LNCAP (cell line): ENCODE measurements at regions not wholly inside any gene's neighbourhood (a gene's known extent, or its start where the extent isn't known, plus 50 kb on each side); places are given as distances from the start of the nearest gene placed in this dataset.

Experiments used
- CTCF ChIP-seq: fragments of 450-650 bp; IDR thresholded peaks from 2 replicates; pipeline ENCODE4 v1.5.1; 2017; ENCODE audit warnings: mild to moderate bottlenecking

DNA sequence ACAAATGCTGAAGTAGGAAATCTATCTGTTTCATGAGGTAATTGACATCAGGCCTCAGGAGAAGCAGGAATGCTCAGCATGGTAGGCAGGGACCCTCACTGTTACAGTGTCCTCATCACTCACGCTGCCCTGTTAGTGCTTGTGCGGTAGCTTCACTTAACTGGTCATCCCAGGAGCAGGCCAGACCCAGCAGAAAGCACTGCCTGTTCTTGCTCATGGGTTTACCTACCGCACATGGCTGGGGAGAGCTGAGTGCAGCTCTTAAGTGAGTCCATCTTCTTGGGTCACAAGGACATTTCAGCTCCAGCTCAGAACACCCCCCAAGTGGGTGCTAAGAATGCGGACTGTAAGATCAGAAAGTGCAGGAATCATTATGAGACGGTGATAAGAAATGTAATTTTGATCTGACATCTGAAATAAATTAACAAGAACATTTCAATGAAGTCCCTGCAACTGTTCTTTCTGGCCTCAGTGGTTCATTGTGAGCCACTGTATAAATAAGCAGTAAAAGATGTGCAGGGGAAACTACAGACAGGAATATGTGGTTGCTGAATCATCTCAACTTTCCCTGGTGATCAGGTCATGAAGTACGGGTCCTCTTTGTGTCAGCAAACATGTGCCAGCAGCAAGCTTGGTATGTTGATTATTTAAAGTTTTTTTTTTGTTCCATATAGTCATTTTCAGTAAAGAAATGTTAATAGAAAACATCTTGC, 757.7 kb upstream of the TMEM132C start:
- TF ChIP-seq CTCF, result no peak

DNA sequence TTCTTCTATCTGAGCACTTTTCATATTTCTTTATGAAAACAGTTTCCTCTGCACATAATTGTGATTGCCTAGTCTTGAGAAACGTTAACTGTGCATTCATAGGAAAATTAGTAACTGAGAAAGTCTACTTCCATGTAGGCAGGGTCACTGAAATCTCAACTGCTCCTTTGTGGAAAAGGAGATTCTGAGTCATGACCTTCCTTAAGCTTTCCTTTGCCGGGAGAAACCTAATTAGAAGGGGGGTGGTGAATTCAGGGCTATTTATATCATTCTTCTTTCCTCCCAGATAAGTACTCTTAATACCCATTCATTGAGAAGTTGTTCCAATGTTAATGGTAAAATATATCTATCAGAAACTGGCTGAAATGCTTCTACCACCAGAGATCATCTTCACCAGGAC, 751.0 kb upstream of the TMEM132C start:
- TF ChIP-seq CTCF, result no peak

GRCh38 chr12:127516467-127516866, 750.5 kb upstream of the TMEM132C start:
- TF ChIP-seq CTCF, result no peak

DNA sequence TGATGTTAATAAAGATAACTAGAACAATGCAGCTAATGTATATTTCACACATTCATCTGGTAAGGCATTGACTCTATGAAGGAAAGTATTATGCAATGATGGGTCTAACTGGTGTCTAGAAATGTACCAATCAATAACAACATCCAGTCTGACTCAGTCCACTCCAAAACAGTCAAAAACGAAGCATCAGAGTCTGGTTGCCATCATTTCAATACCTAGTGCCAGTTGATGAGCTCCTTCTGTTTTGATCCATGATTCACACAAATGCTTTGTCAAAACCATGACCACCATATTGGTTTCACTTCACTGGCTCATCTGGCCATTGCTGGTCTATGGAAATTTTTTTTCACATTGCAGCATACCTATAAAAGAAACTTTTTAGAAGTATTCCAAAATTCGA, 747.2 kb upstream of the TMEM132C start:
- TF ChIP-seq CTCF, result no peak

- TF ChIP-seq CTCF, result no peak
Observed at GRCh38 chr12:127526925-127527324, 740.0 kb upstream of the TMEM132C start.

DNA sequence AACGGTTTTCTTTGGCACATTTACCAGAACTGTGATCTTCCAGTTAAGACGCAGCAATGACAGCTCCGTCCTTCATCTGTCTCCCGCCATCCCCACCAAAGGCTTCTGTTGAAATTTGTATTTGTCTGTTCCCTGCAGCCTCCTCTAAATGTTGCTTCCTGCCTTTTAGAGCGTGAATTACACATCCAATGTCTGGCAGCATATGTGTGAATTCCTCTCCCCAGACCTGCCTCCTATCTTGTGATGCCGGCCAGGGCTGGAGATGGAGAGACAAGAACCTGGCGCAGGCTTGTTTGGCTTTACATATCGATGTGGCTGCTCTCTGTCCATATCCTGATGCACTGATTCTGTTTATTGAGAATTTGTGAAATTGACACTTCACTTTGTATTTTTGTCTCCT, 738.4 kb upstream of the TMEM132C start:
- TF ChIP-seq CTCF, result no peak

- TF ChIP-seq CTCF, result no peak
Observed at GRCh38 chr12:127531542-127531941, 735.4 kb upstream of the TMEM132C start.

DNA sequence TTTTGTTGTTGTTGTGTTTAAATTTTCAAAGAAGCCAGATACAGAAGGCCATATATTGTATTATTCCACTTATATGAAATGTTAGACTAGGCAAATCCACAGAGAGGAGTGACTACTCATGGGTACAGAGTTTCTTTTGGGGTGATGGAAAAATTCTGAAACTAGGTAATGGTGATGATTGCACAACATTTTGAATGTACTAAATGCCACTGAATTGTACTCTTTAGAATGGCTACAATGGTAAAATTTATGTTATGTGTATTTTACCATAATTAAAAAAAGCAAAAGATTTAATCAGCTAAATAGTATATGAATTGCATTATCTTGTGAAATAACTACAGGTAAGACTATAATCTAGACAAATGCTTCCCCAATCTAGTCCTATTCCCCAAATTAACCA, 733.6 kb upstream of the TMEM132C start:
- TF ChIP-seq CTCF, result no peak
